ENCODE measurements at regions not wholly inside any gene's neighbourhood (a gene's known extent, or its start where the extent isn't known, plus 50 kb on each side); places are given as distances from the start of the nearest gene placed in this dataset.

DNA sequence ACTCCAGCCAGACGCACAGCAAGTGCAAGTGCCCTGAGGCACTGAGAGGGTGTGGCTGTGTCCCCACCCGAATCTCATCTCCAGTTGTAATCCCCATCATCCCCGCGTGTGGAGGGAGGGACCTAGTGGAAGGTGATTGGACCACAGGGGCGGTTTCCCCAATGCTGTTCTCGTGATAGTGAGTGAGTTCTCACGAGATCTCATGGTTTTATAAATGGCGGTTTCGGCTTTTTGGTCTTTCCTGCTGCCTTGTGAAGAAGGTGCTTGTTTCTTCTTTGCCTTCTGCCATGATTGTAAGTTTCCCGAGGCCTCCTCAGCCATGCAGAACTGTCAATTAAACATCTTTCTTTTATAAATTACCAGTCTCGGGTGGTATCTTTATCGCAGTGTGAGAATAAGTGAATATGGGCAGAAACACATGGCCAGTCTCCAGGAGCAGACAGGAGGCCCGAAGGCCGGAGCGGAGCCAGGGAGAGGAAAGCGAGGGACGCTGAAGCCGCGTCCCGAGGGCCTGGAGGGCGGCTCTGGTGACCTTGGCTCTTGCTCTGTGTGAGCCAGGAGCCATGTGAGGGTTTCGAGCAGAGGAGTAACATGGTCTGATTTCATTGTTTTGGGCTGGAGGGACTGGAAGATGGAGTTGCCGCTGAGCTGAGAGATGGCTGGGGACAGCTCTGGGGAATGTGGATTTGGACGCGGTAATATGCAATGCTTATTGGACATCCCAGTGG lies 76.0 kb upstream of the C1orf174 start:
- TF ChIP-seq, protein P1, sequence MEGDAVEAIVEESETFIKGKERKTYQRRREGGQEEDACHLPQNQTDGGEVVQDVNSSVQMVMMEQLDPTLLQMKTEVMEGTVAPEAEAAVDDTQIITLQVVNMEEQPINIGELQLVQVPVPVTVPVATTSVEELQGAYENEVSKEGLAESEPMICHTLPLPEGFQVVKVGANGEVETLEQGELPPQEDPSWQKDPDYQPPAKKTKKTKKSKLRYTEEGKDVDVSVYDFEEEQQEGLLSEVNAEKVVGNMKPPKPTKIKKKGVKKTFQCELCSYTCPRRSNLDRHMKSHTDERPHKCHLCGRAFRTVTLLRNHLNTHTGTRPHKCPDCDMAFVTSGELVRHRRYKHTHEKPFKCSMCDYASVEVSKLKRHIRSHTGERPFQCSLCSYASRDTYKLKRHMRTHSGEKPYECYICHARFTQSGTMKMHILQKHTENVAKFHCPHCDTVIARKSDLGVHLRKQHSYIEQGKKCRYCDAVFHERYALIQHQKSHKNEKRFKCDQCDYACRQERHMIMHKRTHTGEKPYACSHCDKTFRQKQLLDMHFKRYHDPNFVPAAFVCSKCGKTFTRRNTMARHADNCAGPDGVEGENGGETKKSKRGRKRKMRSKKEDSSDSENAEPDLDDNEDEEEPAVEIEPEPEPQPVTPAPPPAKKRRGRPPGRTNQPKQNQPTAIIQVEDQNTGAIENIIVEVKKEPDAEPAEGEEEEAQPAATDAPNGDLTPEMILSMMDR (IDR thresholded peaks at IDR 0.05) = no peak
- TF ChIP-seq POLR2A (IDR thresholded peaks at IDR 0.05) = no peak
